ENCODE measurements at regions not wholly inside any gene's neighbourhood (a gene's known extent, or its start where the extent isn't known, plus 50 kb on each side); places are given as distances from the start of the nearest gene placed in this dataset.

- H3K27me3 ChIP-seq (ENCODE audit: control insufficient read depth, insufficient read depth, low read length) = no peaks in the 10 kb centered on the region
- H3K36me3 ChIP-seq (ENCODE audit: control insufficient read depth, insufficient read depth, low read length) = no peaks in the 10 kb centered on the region
- H3K9me3 ChIP-seq (ENCODE audit: control insufficient read depth, insufficient read depth, low read length) = no peaks in the 10 kb centered on the region
- H3K9ac ChIP-seq (ENCODE audit: low read depth, low read length) = no peak overlapping the region
- no peak overlapping the region for H3K4me3 ChIP-seq (ENCODE audit: low read depth, low read length)
- H3K4me1 ChIP-seq (ENCODE audit: control insufficient read depth, insufficient read depth, low read length) = no peaks in the 10 kb centered on the region
Measured at GRCh38 chr6:88494401-88495140, 328.4 kb upstream of the CNR1 start.

GRCh38 chr6:88493717-88494116, 327.6 kb upstream of the CNR1 start:
- H3K27me3 ChIP-seq (ENCODE audit: control insufficient read depth, insufficient read depth, low read length) = no peaks in the 10 kb centered on the region
- no peak overlapping the region for H3K4me3 ChIP-seq (ENCODE audit: low read depth, low read length)
- H3K4me1 ChIP-seq (ENCODE audit: control insufficient read depth, insufficient read depth, low read length) = no peaks in the 10 kb centered on the region
- H3K9ac ChIP-seq (ENCODE audit: low read depth, low read length) = no peak overlapping the region
- no peaks in the 10 kb centered on the region for H3K9me3 ChIP-seq (ENCODE audit: control insufficient read depth, insufficient read depth, low read length)
- H3K36me3 ChIP-seq (ENCODE audit: control insufficient read depth, insufficient read depth, low read length) = no peaks in the 10 kb centered on the region

GRCh38 chr6:88492824-88493223, 326.7 kb upstream of the CNR1 start:
- Histone ChIP-seq H3K9ac (ENCODE audit: low read depth, low read length) (no peak overlapping the region), H3K4me1 (ENCODE audit: control insufficient read depth, insufficient read depth, low read length) (no peaks in the 10 kb centered on the region), H3K36me3 (ENCODE audit: control insufficient read depth, insufficient read depth, low read length) (no peaks in the 10 kb centered on the region), H3K4me3 (ENCODE audit: low read depth, low read length) (no peak overlapping the region), H3K9me3 (ENCODE audit: control insufficient read depth, insufficient read depth, low read length) (no peaks in the 10 kb centered on the region), H3K27me3 (ENCODE audit: control insufficient read depth, insufficient read depth, low read length) (no peaks in the 10 kb centered on the region)

- Histone ChIP-seq H3K4me1 (ENCODE audit: control insufficient read depth, insufficient read depth, low read length) (no peaks in the 10 kb centered on the region), H3K4me3 (ENCODE audit: low read depth, low read length) (no peak overlapping the region), H3K9ac (ENCODE audit: low read depth, low read length) (no peak overlapping the region), H3K9me3 (ENCODE audit: control insufficient read depth, insufficient read depth, low read length) (no peaks in the 10 kb centered on the region), H3K27me3 (ENCODE audit: control insufficient read depth, insufficient read depth, low read length) (no peaks in the 10 kb centered on the region), H3K36me3 (ENCODE audit: control insufficient read depth, insufficient read depth, low read length) (no peaks in the 10 kb centered on the region)
Measured at GRCh38 chr6:88492241-88492640, 326.1 kb upstream of the CNR1 start.

- Histone ChIP-seq H3K9me3 (ENCODE audit: control insufficient read depth, insufficient read depth, low read length) (no peaks in the 10 kb centered on the region), H3K4me3 (ENCODE audit: low read depth, low read length) (no peak overlapping the region), H3K4me1 (ENCODE audit: control insufficient read depth, insufficient read depth, low read length) (no peaks in the 10 kb centered on the region), H3K27me3 (ENCODE audit: control insufficient read depth, insufficient read depth, low read length) (no peaks in the 10 kb centered on the region), H3K36me3 (ENCODE audit: control insufficient read depth, insufficient read depth, low read length) (no peaks in the 10 kb centered on the region), H3K9ac (ENCODE audit: low read depth, low read length) (no peak overlapping the region)
Measured at GRCh38 chr6:88491266-88491880, 325.2 kb upstream of the CNR1 start.

- Histone ChIP-seq H3K36me3 (ENCODE audit: control insufficient read depth, insufficient read depth, low read length) (no peaks in the 10 kb centered on the region), H3K9ac (ENCODE audit: low read depth, low read length) (no peak overlapping the region), H3K27me3 (ENCODE audit: control insufficient read depth, insufficient read depth, low read length) (no peaks in the 10 kb centered on the region), H3K4me1 (ENCODE audit: control insufficient read depth, insufficient read depth, low read length) (no peaks in the 10 kb centered on the region), H3K9me3 (ENCODE audit: control insufficient read depth, insufficient read depth, low read length) (no peaks in the 10 kb centered on the region), H3K4me3 (ENCODE audit: low read depth, low read length) (no peak overlapping the region)
Measured at GRCh38 chr6:88490908-88491264, 324.7 kb upstream of the CNR1 start.

GRCh38 chr6:88490195-88490907, 324.2 kb upstream of the CNR1 start:
- Histone ChIP-seq H3K27me3 (ENCODE audit: control insufficient read depth, insufficient read depth, low read length) (no peaks in the 10 kb centered on the region), H3K9ac (ENCODE audit: low read depth, low read length) (no peak overlapping the region), H3K4me3 (ENCODE audit: low read depth, low read length) (no peak overlapping the region), H3K9me3 (ENCODE audit: control insufficient read depth, insufficient read depth, low read length) (no peaks in the 10 kb centered on the region), H3K4me1 (ENCODE audit: control insufficient read depth, insufficient read depth, low read length) (no peaks in the 10 kb centered on the region), H3K36me3 (ENCODE audit: control insufficient read depth, insufficient read depth, low read length) (no peaks in the 10 kb centered on the region)

- no peak overlapping the region for H3K4me3 ChIP-seq (ENCODE audit: low read depth, low read length)
- no peaks in the 10 kb centered on the region for H3K9me3 ChIP-seq (ENCODE audit: control insufficient read depth, insufficient read depth, low read length)
- no peak overlapping the region for H3K9ac ChIP-seq (ENCODE audit: low read depth, low read length)
- H3K36me3 ChIP-seq (ENCODE audit: control insufficient read depth, insufficient read depth, low read length) = no peaks in the 10 kb centered on the region
- H3K4me1 ChIP-seq (ENCODE audit: control insufficient read depth, insufficient read depth, low read length) = no peaks in the 10 kb centered on the region
- no peaks in the 10 kb centered on the region for H3K27me3 ChIP-seq (ENCODE audit: control insufficient read depth, insufficient read depth, low read length)
Measured at GRCh38 chr6:88483424-88483823, 317.3 kb upstream of the CNR1 start.

GRCh38 chr6:88482465-88482864, 316.3 kb upstream of the CNR1 start:
- Histone ChIP-seq H3K27me3 (ENCODE audit: control insufficient read depth, insufficient read depth, low read length) (no peaks in the 10 kb centered on the region), H3K36me3 (ENCODE audit: control insufficient read depth, insufficient read depth, low read length) (no peaks in the 10 kb centered on the region), H3K9ac (ENCODE audit: low read depth, low read length) (no peak overlapping the region), H3K9me3 (ENCODE audit: control insufficient read depth, insufficient read depth, low read length) (peaks cover 5% of the 10 kb centered on the region), H3K4me3 (ENCODE audit: low read depth, low read length) (no peak overlapping the region), H3K4me1 (ENCODE audit: control insufficient read depth, insufficient read depth, low read length) (no peaks in the 10 kb centered on the region)

GRCh38 chr6:88481519-88481918, 315.4 kb upstream of the CNR1 start:
- no peak overlapping the region for H3K9ac ChIP-seq (ENCODE audit: low read depth, low read length)
- no peaks in the 10 kb centered on the region for H3K4me1 ChIP-seq (ENCODE audit: control insufficient read depth, insufficient read depth, low read length)
- H3K9me3 ChIP-seq (ENCODE audit: control insufficient read depth, insufficient read depth, low read length) = peaks cover 11% of the 10 kb centered on the region
- H3K36me3 ChIP-seq (ENCODE audit: control insufficient read depth, insufficient read depth, low read length) = no peaks in the 10 kb centered on the region
- no peaks in the 10 kb centered on the region for H3K27me3 ChIP-seq (ENCODE audit: control insufficient read depth, insufficient read depth, low read length)
- H3K4me3 ChIP-seq (ENCODE audit: low read depth, low read length) = no peak overlapping the region

GRCh38 chr6:88480816-88481215, 314.7 kb upstream of the CNR1 start:
- Histone ChIP-seq H3K9me3 (ENCODE audit: control insufficient read depth, insufficient read depth, low read length) (peaks cover 11% of the 10 kb centered on the region), H3K4me1 (ENCODE audit: control insufficient read depth, insufficient read depth, low read length) (no peaks in the 10 kb centered on the region), H3K9ac (ENCODE audit: low read depth, low read length) (no peak overlapping the region), H3K27me3 (ENCODE audit: control insufficient read depth, insufficient read depth, low read length) (no peaks in the 10 kb centered on the region), H3K36me3 (ENCODE audit: control insufficient read depth, insufficient read depth, low read length) (no peaks in the 10 kb centered on the region), H3K4me3 (ENCODE audit: low read depth, low read length) (no peak overlapping the region)

- no peak overlapping the region for H3K4me3 ChIP-seq (ENCODE audit: low read depth, low read length)
- H3K9ac ChIP-seq (ENCODE audit: low read depth, low read length) = no peak overlapping the region
- H3K9me3 ChIP-seq (ENCODE audit: control insufficient read depth, insufficient read depth, low read length) = peaks cover 11% of the 10 kb centered on the region
- no peaks in the 10 kb centered on the region for H3K36me3 ChIP-seq (ENCODE audit: control insufficient read depth, insufficient read depth, low read length)
- no peaks in the 10 kb centered on the region for H3K27me3 ChIP-seq (ENCODE audit: control insufficient read depth, insufficient read depth, low read length)
- H3K4me1 ChIP-seq (ENCODE audit: control insufficient read depth, insufficient read depth, low read length) = peaks cover 6% of the 10 kb centered on the region
Measured at GRCh38 chr6:88477413-88477812, 311.3 kb upstream of the CNR1 start.

All from iPS-15b (cell line).